Endodermal cell (in vitro differentiated cells): ENCODE measurements at regions not wholly inside any gene's neighbourhood (a gene's known extent, or its start where the extent isn't known, plus 50 kb on each side); places are given as distances from the start of the nearest gene placed in this dataset.

ENCODE experiments used
- DNase-seq: peaks from one replicate; pipeline ENCODE4 v3.0.0-alpha.2; 2017
- H3K27ac ChIP-seq: 2 replicates; pipeline ENCODE4 v1.5.1; 2013; ENCODE audit warnings: mild to moderate bottlenecking, low read depth, low read length, moderate library complexity
- H3K27me3 ChIP-seq: 2 replicates; pipeline ENCODE4 v1.6.1; 2013; ENCODE audit warnings: mild to moderate bottlenecking, low read length, moderate library complexity; ENCODE audit not compliant: insufficient read depth, control insufficient read depth, poor library complexity, severe bottlenecking
- H3K36me3 ChIP-seq: 2 replicates; pipeline ENCODE4 v1.7.0; 2013; ENCODE audit warnings: mild to moderate bottlenecking, low read length, moderate library complexity; ENCODE audit not compliant: control insufficient read depth, insufficient read depth
- H3K4me1 ChIP-seq: one replicate; pipeline ENCODE4 v1.7.0; 2013; ENCODE audit warnings: low read length; ENCODE audit not compliant: control insufficient read depth, insufficient read depth
- H3K4me3 ChIP-seq: 2 replicates; pipeline ENCODE4 v1.5.1; 2013; ENCODE audit warnings: mild to moderate bottlenecking, low read length, moderate library complexity
- H3K9ac ChIP-seq: 2 replicates; pipeline ENCODE4 v1.6.1; 2013; ENCODE audit warnings: mild to moderate bottlenecking, low read length, moderate library complexity; ENCODE audit not compliant: poor library complexity, severe bottlenecking; ENCODE audit errors: extremely low read depth
- H3K9me3 ChIP-seq: 2 replicates; pipeline ENCODE4 v1.6.1; 2013; ENCODE audit warnings: mild to moderate bottlenecking, low read length, moderate library complexity; ENCODE audit not compliant: control insufficient read depth
- H3K27ac Mint-ChIP-seq: 2 replicates; pipeline ENCODE4 v1.8.0; 2020; ENCODE audit warnings: mixed read lengths
- H3K27me3 Mint-ChIP-seq: 2 replicates; pipeline ENCODE4 v1.8.0; 2021; ENCODE audit warnings: mild to moderate bottlenecking, mixed read lengths; ENCODE audit not compliant: insufficient read depth
- H3K36me3 Mint-ChIP-seq: 2 replicates; pipeline ENCODE4 v1.8.0; 2020; ENCODE audit warnings: low read depth, mixed read lengths
- H3K4me1 Mint-ChIP-seq: 2 replicates; pipeline ENCODE4 v1.8.0; 2020; ENCODE audit warnings: mixed read lengths
- H3K4me3 Mint-ChIP-seq: 2 replicates; pipeline ENCODE4 v1.8.0; 2020; ENCODE audit warnings: mild to moderate bottlenecking, moderate library complexity, mixed read lengths
- H3K9me3 Mint-ChIP-seq: 2 replicates; pipeline ENCODE4 v1.8.0; 2020; ENCODE audit warnings: mild to moderate bottlenecking, mixed read lengths
- WGBS, 2 experiments: methylation state at CpG; one replicate each; pipeline versions ENCODE4 v1.1.5 to v1.1.7; 2013; ENCODE audit warnings: missing lambda C conversion rate in 2 of 2, mixed read lengths in 1 of 2; ENCODE audit not compliant: insufficient coverage in 1 of 2, insufficient read length in 1 of 2; 5-methylcytosine and 5-hydroxymethylcytosine counted together
- TF ChIP-seq, protein P1 (sequence below): fragments of 200-600 bp; sonication (generic); conservative IDR thresholded peaks from 2 replicates; pipeline ENCODE4 v1.5.0; 2021; ENCODE audit warnings: antibody characterized with exemption, mild to moderate bottlenecking

DNA sequence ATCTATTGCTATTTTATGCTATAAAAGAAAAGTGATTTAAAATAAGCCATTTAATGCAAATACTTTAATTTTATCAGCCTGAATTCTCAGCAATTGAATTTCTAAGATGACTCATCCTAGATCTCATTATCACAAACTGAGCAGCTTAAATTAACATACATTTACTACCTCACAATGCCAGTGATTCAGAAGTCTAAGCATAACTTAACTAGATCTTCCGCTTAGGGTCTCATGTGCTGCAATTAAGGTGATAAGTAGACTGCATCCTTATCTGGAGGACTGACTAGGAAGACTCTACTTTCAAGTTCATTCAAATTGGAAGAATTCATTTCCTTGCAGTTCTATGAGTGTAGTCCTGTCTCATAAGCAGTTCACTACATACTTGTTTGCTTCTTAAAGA is 286.6 kb downstream of the COL11A1 start:
- peaks cover 4% of the 10 kb centered on the region for H3K4me1 Mint-ChIP-seq
- WGBS, 2 experiments = 90 to 100% methylated on average over 1 of the region's 1 CpG
- H3K27ac Mint-ChIP-seq = no peak overlapping the region

DNA sequence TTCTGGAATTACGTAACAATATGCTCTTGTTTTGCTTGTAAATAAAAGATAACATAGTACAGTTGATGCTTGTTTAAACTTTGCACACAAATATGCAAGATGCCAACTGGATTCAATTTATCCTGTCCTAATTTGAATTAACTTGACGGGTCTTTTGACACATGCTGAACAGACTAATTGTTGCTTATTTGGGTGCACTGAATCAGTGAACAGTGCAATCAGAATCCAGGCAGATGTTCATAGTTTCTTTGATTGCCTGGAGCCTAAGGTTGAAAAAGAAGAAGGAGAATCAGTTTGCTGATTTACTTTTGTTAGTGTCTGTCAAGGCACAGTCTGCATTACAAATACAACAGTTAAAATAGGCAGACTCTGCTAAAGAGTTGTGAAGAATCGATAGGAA is 307.9 kb downstream of the COL11A1 start:
- Mint-ChIP-seq H3K36me3 (no peaks in the 10 kb centered on the region), H3K4me1 (no peaks in the 10 kb centered on the region), H3K4me3 (no peak overlapping the region), H3K9me3 (peaks cover 2% of the 10 kb centered on the region), H3K27ac (no peak overlapping the region), H3K27me3 (no peaks in the 10 kb centered on the region)
- Histone ChIP-seq H3K4me3 (no peak overlapping the region), H3K4me1 (no peaks in the 10 kb centered on the region), H3K36me3 (no peaks in the 10 kb centered on the region), H3K27me3 (no peaks in the 10 kb centered on the region), H3K27ac (no peak overlapping the region), H3K9me3 (no peaks in the 10 kb centered on the region), H3K9ac (no peak overlapping the region)
- WGBS, 2 experiments = 87 to 90% methylated on average over 2 of the region's 3 CpGs
- no peak for DNase-seq
- TF ChIP-seq, protein P1, sequence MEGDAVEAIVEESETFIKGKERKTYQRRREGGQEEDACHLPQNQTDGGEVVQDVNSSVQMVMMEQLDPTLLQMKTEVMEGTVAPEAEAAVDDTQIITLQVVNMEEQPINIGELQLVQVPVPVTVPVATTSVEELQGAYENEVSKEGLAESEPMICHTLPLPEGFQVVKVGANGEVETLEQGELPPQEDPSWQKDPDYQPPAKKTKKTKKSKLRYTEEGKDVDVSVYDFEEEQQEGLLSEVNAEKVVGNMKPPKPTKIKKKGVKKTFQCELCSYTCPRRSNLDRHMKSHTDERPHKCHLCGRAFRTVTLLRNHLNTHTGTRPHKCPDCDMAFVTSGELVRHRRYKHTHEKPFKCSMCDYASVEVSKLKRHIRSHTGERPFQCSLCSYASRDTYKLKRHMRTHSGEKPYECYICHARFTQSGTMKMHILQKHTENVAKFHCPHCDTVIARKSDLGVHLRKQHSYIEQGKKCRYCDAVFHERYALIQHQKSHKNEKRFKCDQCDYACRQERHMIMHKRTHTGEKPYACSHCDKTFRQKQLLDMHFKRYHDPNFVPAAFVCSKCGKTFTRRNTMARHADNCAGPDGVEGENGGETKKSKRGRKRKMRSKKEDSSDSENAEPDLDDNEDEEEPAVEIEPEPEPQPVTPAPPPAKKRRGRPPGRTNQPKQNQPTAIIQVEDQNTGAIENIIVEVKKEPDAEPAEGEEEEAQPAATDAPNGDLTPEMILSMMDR = no peak

More for the DNA sequence above, 286.6 kb downstream of the COL11A1 start:
- TF ChIP-seq, protein P1 = no peak
- no peak for DNase-seq
- H3K4me3 ChIP-seq = no peak overlapping the region
- Mint-ChIP-seq H3K27me3 (no peaks in the 10 kb centered on the region), H3K36me3 (no peaks in the 10 kb centered on the region), H3K9me3 (peaks cover 4% of the 10 kb centered on the region), H3K4me3 (no peak overlapping the region)
- H3K4me1 ChIP-seq = no peaks in the 10 kb centered on the region
- H3K9me3 ChIP-seq = no peaks in the 10 kb centered on the region
- no peak overlapping the region for H3K9ac ChIP-seq
- no peaks in the 10 kb centered on the region for H3K27me3 ChIP-seq
- H3K27ac ChIP-seq = no peak overlapping the region
- no peaks in the 10 kb centered on the region for H3K36me3 ChIP-seq

DNA sequence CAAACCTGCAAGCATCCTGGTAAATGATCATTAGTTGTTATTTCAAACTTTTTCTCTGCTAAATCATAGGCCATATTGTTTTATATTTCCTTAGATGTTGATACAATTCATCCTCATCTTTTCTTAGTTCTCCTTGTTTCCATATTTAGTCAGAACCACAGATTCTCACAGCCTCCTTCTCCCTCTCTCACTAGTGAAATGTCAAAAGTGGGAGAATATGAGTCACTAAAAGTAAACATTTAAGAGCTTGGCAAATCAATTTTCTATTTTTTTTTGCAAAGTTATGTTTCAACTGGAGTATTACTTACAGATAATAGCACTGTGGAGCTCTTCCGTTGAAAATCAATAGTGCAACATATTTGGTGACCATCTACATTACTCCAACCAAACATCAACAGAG is 308.8 kb downstream of the COL11A1 start:
- WGBS, 2 experiments = 91% methylated on average over 1 of the region's 1 CpG; no CpG with 5 or more reads in 1 of the 2 experiments
- Histone ChIP-seq H3K9me3 (no peaks in the 10 kb centered on the region), H3K27me3 (no peaks in the 10 kb centered on the region), H3K27ac (no peak overlapping the region), H3K4me3 (no peak overlapping the region), H3K9ac (no peak overlapping the region), H3K36me3 (no peaks in the 10 kb centered on the region), H3K4me1 (no peaks in the 10 kb centered on the region)
- TF ChIP-seq, protein P1 = no peak
- H3K9me3 Mint-ChIP-seq = no peaks in the 10 kb centered on the region
- no peak for DNase-seq
- no peak overlapping the region for H3K4me3 Mint-ChIP-seq
- no peaks in the 10 kb centered on the region for H3K4me1 Mint-ChIP-seq
- no peak overlapping the region for H3K27ac Mint-ChIP-seq
- H3K27me3 Mint-ChIP-seq = no peaks in the 10 kb centered on the region
- no peaks in the 10 kb centered on the region for H3K36me3 Mint-ChIP-seq
